Large intestine (tissue), 3 donors: ENCODE measurements at regions not wholly inside any gene's neighbourhood (a gene's known extent, or its start where the extent isn't known, plus 50 kb on each side); places are given as distances from the start of the nearest gene placed in this dataset.

Experiments used
- DNase-seq, 2 donors: peaks; one replicate each; pipeline versions ENCODE4 v3.0.0 to v3.0.0-alpha.2; 2013
- H3K27ac ChIP-seq: one replicate; pipeline ENCODE4 v1.5.1; 2013; ENCODE audit warnings: low read length
- H3K27me3 ChIP-seq: 2 replicates; pipeline ENCODE4 v1.6.1; 2013; ENCODE audit warnings: low read length; ENCODE audit not compliant: control insufficient read depth, insufficient read depth
- H3K36me3 ChIP-seq: 2 replicates; pipeline ENCODE4 v1.6.1; 2013; ENCODE audit warnings: low read length; ENCODE audit not compliant: control insufficient read depth, insufficient read depth
- H3K4me1 ChIP-seq: one replicate; pipeline ENCODE4 v1.6.1; 2013; ENCODE audit warnings: low read length; ENCODE audit not compliant: control insufficient read depth, insufficient read depth
- H3K4me3 ChIP-seq: one replicate; pipeline ENCODE4 v1.5.1; 2013; ENCODE audit warnings: low read length
- H3K9me3 ChIP-seq: one replicate; pipeline ENCODE4 v1.6.1; 2013; ENCODE audit warnings: mild to moderate bottlenecking, low read depth, low read length, moderate library complexity; ENCODE audit not compliant: control insufficient read depth
- WGBS: methylation state at CpG from one replicate; pipeline ENCODE4 v1.1.5; 2013; ENCODE audit warnings: low lambda C conversion rate; ENCODE audit not compliant: insufficient coverage; 5-methylcytosine and 5-hydroxymethylcytosine counted together

- Histone ChIP-seq H3K27me3 (no peaks in the 10 kb centered on the region), H3K9me3 (peaks cover 14% of the 10 kb centered on the region), H3K4me3 (no peak overlapping the region), H3K36me3 (no peaks in the 10 kb centered on the region), H3K4me1 (no peaks in the 10 kb centered on the region), H3K27ac (no peak overlapping the region)
- no peak for DNase-seq
- 100% methylated on average over 1 of the region's 8 CpGs for WGBS
Measured at GRCh38 chr2:237214030-237214675, 128.5 kb downstream of the COPS8 start.

GRCh38 chr2:237214963-237215362 is 129.3 kb downstream of the COPS8 start:
- H3K27me3 ChIP-seq, result no peaks in the 10 kb centered on the region
- H3K9me3 ChIP-seq, result peaks cover 14% of the 10 kb centered on the region
- no peak for DNase-seq
- H3K4me1 ChIP-seq, result no peaks in the 10 kb centered on the region
- H3K27ac ChIP-seq, result no peak overlapping the region
- no peak overlapping the region for H3K4me3 ChIP-seq
- no peaks in the 10 kb centered on the region for H3K36me3 ChIP-seq
- WGBS, result 100% methylated on average over 1 of the region's 2 CpGs

GRCh38 chr2:237217995-237218616 is 132.4 kb downstream of the COPS8 start:
- Histone ChIP-seq H3K4me3 (no peak overlapping the region), H3K9me3 (no peaks in the 10 kb centered on the region), H3K36me3 (no peaks in the 10 kb centered on the region), H3K27ac (no peak overlapping the region), H3K4me1 (no peaks in the 10 kb centered on the region), H3K27me3 (no peaks in the 10 kb centered on the region)
- WGBS, result no CpG with 5 or more reads among the region's 7 CpGs
- DNase-seq, result no peak

- no peaks in the 10 kb centered on the region for H3K27me3 ChIP-seq
- no peak for DNase-seq
- no peak overlapping the region for H3K27ac ChIP-seq
- no peaks in the 10 kb centered on the region for H3K4me1 ChIP-seq
- H3K9me3 ChIP-seq, result no peaks in the 10 kb centered on the region
- no peaks in the 10 kb centered on the region for H3K36me3 ChIP-seq
- H3K4me3 ChIP-seq, result no peak overlapping the region
- no CpG with 5 or more reads among the region's 2 CpGs for WGBS
Measured at GRCh38 chr2:237218756-237219155, 133.1 kb downstream of the COPS8 start.

- Histone ChIP-seq H3K4me1 (no peaks in the 10 kb centered on the region), H3K9me3 (no peaks in the 10 kb centered on the region), H3K27ac (no peak overlapping the region), H3K4me3 (no peak overlapping the region), H3K27me3 (no peaks in the 10 kb centered on the region), H3K36me3 (no peaks in the 10 kb centered on the region)
- DNase-seq, result no peak
- WGBS, result 100% methylated on average over 2 of the region's 4 CpGs
Measured at GRCh38 chr2:237219826-237220225, 134.1 kb downstream of the COPS8 start.

- Histone ChIP-seq H3K36me3 (no peaks in the 10 kb centered on the region), H3K27me3 (no peaks in the 10 kb centered on the region), H3K27ac (no peak overlapping the region), H3K9me3 (no peaks in the 10 kb centered on the region), H3K4me1 (no peaks in the 10 kb centered on the region), H3K4me3 (no peak overlapping the region)
- no peak for DNase-seq
- no CpG with 5 or more reads among the region's 8 CpGs for WGBS
Measured at GRCh38 chr2:237221443-237221842, 135.8 kb downstream of the COPS8 start.

GRCh38 chr2:237222178-237222577 is 136.5 kb downstream of the COPS8 start:
- no peak overlapping the region for H3K4me3 ChIP-seq
- H3K9me3 ChIP-seq, result no peaks in the 10 kb centered on the region
- no peak for DNase-seq
- H3K27me3 ChIP-seq, result peaks cover 2% of the 10 kb centered on the region
- H3K27ac ChIP-seq, result no peak overlapping the region
- no peaks in the 10 kb centered on the region for H3K4me1 ChIP-seq
- 40% methylated on average over 1 of the region's 9 CpGs for WGBS
- no peaks in the 10 kb centered on the region for H3K36me3 ChIP-seq

GRCh38 chr2:237222601-237223041 is 136.9 kb downstream of the COPS8 start:
- Histone ChIP-seq H3K27ac (no peak overlapping the region), H3K9me3 (no peaks in the 10 kb centered on the region), H3K36me3 (no peaks in the 10 kb centered on the region), H3K4me3 (no peak overlapping the region), H3K4me1 (no peaks in the 10 kb centered on the region), H3K27me3 (peaks cover 2% of the 10 kb centered on the region)
- whole genome bisulfite sequencing, result 71% methylated on average over 1 of the region's 4 CpGs
- no peak for DNase-seq

GRCh38 chr2:237223201-237223861 is 137.6 kb downstream of the COPS8 start:
- no peak overlapping the region for H3K4me3 ChIP-seq
- no CpG with 5 or more reads among the region's 6 CpGs for WGBS
- H3K36me3 ChIP-seq, result no peaks in the 10 kb centered on the region
- H3K9me3 ChIP-seq, result no peaks in the 10 kb centered on the region
- no peak overlapping the region for H3K27ac ChIP-seq
- no peaks in the 10 kb centered on the region for H3K4me1 ChIP-seq
- DNase-seq, result no peak
- H3K27me3 ChIP-seq, result peaks cover 2% of the 10 kb centered on the region

GRCh38 chr2:237227190-237227589 is 141.5 kb downstream of the COPS8 start:
- DNase-seq, result no peak
- H3K27ac ChIP-seq, result no peak overlapping the region
- WGBS, result 100% methylated on average over 1 of the region's 2 CpGs

More at GRCh38 chr2:237227190-237227589, 141.5 kb downstream of the COPS8 start:
- Histone ChIP-seq H3K4me3 (no peak overlapping the region), H3K27me3 (peaks cover 4% of the 10 kb centered on the region), H3K4me1 (no peaks in the 10 kb centered on the region), H3K36me3 (no peaks in the 10 kb centered on the region), H3K9me3 (no peaks in the 10 kb centered on the region)
